T-helper 2 cell treated with Interferon-gamma antibody and Interleukin-4, amounts not matched to agents 100 ng/mL and 5 ng/mL, for 36 hours (primary cell): ENCODE measurements at regions not wholly inside any gene's neighbourhood (a gene's known extent, or its start where the extent isn't known, plus 50 kb on each side); places are given as distances from the start of the nearest gene placed in this dataset.
"Not testable (repeated sequence)": the region's sequence is repeated elsewhere in the genome, so short reads cannot be mapped to it uniquely, and the experiment has no call there.

ENCODE experiments used
- intact Hi-C: fragments of 100-400 bp; cut with micrococcal nuclease; formaldehyde crosslinking; loops from one replicate; pipeline ENCODE4 v1.15.1; 2023

DNA sequence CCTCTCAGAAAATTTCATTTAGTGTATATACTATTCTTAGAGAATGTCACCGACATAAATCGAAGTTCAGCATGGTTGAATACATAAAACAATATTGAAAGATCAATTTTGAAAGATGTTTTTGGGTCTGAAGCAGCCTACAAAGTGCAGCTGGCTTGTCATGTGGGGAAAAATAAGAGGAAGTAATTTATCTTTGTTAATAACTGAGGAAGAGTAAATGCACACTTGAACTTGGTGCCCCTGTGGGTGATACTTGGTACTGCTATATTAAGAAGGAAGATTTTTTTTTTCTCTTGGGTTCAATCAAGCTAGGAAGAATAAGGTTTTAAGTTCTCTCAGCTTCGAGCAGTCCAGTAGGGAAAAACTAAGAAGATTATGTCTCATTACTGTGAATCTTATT lies 661.3 kb downstream of the RPL10L start:
- intact Hi-C loops = no loop called here

DNA sequence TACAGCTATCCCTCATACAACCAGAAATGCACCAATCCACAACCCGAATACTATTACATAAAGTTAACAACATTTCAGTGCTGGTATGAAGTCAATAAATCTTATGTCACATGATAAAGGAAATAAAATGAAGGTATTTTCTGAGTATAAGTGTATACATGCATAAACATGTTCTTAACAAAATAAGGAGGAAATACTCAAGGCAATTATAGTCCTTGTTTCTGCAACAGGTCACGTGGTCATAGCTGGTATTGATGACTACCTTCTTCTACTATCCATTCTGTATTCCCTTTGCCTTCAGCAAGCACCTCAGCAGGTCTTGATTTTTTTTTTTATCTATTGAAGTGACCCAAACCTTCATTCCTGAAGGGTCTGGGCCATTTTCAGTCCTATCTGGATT lies 675.6 kb downstream of the RPL10L start:
- intact Hi-C loops = no loop called here

DNA sequence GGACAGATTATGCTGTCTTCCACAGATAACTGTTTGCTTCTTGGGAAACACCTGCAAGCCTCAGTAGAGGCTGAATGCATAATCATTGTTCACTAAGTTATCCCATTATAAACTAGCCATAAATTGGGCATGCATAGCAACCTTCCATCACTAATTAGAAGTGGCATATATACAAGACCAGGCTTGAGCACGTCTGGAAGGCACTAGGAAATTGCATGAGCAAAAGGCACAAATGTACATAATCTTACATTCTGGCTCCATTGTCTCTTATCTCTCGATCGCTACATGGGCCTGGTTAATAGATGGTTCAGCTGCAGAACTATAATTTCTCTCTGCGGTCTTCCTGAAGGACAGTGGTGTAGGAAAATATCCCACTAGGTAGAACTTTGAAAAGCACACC lies 679.2 kb downstream of the RPL10L start:
- intact Hi-C loops = no loop called here

DNA sequence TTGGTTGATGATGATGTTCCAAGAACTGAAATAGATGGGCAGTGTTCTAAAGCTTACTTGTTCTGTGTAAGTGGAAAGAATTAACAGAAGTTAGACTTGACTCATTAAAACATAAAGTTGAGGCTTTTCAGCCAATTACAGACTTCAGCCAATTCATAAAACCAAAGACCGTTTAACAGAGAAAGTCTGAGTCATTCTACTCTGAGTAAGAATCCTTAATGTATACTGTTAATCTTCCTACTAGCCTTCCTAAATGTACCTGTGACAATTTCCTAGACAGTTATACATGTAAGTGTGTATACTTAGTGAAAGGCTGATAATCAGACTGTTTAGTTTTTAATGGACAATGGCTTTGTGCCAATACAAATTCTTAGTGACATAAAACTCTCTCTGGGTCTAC lies 681.0 kb downstream of the RPL10L start:
- intact Hi-C loops = no loop called here

DNA sequence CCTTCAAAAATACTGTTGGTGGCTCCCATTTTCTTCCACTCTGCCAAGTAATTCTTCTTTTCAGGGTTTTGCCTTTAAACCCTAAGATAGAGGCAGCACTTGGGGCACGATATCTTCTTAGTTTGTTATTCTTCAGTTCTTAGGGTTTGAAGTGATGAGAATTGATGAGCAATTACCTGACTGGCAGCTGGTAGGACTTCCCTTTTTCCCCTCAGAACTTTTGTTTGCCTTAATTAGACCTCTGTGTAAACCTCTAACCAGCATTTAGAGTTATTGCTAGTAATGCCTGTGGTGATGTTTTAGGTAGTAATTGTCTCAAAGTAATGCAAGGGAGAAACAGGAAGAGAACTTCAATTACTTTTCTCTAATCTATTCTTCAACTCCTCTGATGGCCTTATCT lies 683.5 kb downstream of the RPL10L start:
- intact Hi-C loops = no loop called here

DNA sequence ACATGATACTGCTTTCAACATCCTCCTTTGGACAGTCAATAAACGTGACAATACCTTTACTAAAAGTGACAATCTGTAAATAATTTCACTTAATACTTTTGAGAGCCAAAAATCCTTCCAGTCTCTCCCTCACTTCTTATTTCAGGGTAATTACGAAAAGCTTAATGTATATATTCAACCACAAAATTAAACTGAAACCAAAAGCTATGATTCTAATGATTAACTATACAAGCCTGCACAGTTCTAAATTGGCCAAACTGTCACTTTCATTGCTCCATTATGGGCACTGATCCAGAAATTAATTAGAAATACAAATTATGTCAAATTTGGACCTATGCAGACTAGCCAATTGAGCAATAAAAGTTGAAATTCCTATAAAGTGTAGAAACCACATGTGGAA lies 696.5 kb upstream of the MIS18BP1 start:
- intact Hi-C loops = no loop called here

DNA sequence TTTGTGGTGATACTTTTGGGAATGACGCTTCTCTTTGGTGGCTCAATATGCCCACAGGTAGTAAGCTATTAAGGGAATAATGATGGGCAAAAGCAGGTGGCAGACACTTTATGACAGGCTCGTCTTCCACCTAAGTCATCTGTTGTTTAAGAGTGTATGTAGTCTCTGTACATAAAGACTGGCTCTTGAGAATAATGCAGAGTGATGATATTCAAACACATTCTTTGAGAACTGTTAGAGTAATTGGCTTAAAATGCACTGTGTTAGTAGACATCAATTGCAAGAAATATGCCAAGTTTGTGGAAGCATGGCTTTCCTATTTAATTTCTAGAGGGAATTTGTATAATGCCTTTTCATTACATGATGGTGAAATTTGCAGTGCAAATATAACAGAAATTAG lies 694.8 kb upstream of the MIS18BP1 start:
- intact Hi-C loops = no loop called here

DNA sequence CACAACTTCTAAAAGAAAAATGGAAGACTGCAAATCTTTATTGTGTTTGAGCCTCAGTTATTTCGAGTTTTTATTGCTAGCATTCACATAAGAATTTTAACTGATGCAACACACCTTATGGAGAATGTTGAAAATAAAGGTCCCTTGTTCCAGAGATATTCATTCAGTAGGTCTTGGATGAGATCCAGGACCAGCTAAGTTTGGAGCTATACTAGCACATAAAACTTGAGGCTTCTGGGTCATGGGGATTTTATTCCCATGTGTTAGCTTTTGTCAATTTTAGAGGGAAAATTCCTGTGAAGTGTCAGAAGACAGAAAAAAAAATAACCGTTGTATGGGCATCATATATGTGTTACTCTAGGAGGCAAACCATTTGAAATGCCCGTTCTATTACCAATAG lies 693.2 kb upstream of the MIS18BP1 start:
- intact Hi-C loops = no loop called here

DNA sequence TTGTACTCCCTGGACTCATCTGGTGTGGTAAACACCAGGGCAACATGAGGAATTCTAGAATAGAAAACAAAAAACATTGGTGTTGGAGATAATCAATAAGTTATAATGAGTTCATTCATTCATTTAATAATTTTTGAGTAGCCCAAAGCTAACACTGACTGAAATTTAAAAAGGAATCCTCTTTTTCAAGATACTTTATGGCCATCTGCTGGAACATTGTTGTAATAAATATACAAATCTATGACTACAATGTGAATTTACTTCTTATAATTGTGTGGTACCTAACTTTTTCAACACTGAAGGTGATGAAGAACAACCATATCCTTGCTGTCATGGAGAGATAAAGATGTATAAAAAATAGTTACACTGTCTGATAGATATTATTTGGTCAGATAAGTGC lies 687.3 kb upstream of the MIS18BP1 start:
- intact Hi-C loops = no loop called here

DNA sequence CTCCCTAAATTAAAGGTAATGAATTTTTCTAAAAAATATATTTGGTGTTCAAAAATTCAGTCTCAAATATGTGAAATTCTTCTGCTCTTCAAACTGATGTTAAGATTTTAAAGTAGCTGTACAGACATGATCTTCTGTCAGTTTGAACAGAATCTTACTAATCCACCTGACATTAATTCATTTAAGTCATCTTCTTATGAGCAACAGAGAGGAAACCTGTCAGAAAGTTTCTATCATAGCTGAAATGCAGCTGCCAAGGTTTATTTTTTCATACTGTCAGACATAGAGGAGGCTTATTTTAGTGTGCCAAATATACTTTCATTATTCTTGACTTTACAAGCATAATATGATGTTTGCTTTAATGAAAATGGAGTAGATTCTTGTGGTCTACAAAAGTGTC lies 686.6 kb upstream of the MIS18BP1 start:
- intact Hi-C loops = no loop called here

DNA sequence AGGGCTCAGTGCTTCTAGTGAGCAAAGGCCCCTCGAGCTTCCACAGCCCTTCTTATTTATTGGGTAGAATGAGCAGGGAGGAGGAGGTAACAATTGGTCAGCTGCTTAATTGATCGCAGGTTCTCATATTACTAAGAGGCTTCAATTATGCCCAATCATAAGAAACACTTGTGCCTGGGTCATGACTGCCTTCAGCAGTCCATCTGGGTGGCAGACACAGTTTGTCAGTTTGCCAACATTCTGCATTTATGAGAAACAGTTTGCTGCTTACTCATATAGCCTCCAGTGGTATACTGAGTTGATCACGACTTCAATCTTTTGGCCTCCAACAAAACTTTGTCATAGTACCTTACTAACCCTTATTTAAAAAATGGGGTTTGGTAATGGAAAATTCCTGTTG lies 667.0 kb upstream of the MIS18BP1 start:
- intact Hi-C loops = not testable (repeated sequence)

DNA sequence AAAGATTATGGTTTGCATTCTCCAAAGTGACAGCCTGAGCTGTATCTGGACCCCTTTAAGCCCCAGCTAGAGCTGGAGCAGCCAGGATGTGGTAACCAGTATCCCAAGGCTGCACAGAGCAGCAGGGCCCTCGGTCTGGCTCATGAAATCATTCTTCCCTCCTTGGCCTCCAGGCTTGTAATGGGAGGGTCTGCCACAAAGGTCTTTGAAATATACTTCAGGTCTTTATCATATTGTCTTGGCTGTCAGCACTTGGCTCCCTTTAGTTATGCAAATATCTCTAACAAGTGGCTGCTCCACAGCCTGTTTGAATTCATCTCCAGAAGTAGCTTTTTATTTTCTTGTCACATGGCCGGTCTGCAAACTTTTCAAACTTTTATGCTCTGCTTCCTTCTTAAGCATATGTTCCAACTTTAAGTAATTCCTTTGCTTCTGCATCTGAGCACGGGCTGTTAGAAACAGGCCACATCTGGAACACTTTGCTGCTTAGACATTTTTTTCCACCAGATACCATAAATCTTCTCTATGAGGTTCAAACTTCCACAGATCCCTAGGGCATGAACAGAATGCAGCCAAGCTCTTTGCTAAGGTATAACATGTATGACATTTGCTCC lies 663.4 kb upstream of the MIS18BP1 start:
- intact Hi-C loops = no loop called here

DNA sequence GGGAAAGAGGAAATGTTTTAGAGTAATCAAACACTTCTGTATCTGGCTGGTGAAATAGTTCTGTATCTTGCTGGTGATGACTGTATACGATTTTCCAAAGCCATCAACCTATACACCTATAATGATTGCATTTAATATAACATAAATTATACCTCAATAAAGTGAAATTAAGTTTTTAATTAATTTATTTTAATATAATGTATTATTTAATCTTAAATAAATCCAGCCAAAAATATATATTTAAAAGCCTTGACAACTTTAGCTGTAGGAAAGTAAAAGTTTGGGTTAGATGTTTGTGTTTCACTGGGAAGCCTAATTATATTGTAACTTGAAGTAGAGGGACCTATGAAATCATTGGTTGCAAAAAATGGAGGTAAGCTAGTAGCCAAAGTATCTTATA lies 654.8 kb upstream of the MIS18BP1 start:
- intact Hi-C loops = no loop called here

DNA sequence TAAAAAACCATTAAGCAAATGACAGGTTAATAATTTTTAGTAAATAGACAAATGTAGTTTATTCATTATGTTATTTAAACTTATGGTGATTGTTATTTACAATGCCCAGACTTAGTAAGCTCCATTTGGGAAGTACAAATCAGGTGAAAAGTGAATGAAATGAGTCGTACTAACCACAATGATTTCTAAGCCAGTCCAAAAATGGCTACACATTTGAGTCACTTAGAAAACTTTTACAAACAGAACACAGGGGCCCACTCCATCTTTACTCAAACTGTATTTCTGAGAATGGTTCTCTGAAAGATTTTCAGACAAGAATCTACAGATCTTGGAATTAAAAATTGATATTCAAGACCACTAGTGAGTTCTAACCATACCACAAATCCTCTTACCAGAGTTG lies 653.3 kb upstream of the MIS18BP1 start:
- intact Hi-C loops = no loop called here

DNA sequence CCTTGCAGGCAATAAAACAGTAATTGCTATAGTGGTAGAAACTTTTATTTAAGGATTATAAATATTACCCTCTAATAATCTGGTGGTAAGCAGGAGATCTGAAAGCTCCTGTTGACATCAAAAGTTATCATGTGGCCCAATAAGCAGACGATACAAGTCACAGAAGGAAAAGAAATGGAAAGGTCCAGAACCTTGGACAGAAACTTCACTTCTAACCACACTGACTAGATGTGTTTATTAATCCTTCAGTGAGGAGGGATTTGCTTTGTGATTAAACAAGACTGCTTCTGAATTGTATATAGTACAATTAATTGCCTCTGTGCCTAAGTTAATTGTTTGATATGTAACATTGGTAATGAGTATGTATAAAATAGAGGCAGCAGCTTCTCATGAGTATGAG lies 652.7 kb upstream of the MIS18BP1 start:
- intact Hi-C loops = no loop called here

DNA sequence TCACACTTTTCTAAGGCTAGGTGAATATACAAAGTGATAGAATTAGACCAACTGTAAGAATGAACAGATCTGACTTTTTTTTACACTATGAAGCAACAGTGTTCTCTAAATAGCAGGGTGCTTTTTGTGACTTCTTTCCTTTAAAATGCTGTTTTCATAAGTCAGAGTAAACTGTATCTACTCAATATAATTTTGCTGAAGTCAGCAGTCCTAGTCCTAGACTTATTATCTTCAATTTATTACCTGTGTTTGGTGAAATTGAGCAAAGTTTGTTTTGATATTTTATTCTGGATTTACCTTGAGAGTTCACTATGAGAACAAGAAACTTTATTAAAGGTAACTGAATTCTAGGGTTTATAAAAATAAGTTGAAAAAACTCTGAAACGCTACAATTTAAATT lies 651.3 kb upstream of the MIS18BP1 start:
- intact Hi-C loops = no loop called here

DNA sequence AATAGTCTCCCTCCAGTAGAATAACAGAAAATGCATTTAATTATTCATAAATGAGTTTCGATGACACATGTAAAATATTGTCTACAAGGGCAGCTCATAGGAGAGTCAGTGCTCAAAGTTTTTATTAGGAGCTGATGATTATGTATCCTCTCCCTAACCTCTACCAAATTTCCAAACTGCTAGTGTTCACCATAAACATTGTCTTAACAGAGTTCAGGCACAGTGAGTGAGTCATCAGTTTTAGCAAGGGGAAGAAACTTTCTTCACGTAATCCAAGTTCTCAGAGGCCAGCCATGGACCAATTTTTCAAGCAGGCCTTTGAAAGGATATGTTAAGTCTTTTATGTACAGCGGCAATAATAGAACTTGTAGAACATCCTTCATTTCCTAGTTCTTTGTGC lies 649.2 kb upstream of the MIS18BP1 start:
- intact Hi-C loops = no loop called here

DNA sequence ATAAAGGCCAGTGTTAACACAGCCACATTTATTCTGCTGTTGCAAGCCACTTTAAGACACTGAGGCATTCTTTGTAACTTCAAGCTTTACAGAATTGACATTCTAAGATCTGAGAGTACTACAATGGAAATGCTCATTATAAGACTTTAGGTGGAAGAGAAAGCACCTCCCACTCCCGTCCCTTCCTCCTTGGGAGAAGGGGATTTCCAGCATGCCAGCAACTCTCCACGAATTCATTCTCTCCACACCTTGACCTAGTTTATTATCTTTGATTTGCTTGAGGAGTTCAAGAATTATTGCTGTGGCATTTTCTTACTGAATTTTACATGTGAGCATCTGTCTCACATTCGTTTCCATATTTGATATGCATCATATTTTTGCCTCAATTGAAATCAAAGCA lies 644.4 kb upstream of the MIS18BP1 start:
- intact Hi-C loops = no loop called here

DNA sequence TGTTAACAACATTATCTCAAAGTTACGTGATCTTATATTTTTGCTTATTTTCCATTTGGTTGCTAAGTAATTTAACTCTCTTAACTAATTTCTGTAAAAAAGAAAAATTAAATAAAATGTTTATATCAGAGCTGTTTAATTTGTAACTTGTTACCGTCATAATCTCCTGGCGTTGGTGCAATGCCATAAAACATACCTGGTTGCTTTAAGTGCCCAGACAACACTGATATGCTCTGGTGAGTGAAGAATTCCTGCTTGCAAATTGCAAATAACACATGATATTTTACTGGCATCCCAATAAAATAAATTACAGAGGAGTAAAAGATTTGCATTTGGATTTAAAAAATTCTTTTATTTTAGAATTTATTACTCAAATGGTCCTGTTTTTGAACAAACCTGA lies 640.1 kb upstream of the MIS18BP1 start:
- intact Hi-C loops = no loop called here

DNA sequence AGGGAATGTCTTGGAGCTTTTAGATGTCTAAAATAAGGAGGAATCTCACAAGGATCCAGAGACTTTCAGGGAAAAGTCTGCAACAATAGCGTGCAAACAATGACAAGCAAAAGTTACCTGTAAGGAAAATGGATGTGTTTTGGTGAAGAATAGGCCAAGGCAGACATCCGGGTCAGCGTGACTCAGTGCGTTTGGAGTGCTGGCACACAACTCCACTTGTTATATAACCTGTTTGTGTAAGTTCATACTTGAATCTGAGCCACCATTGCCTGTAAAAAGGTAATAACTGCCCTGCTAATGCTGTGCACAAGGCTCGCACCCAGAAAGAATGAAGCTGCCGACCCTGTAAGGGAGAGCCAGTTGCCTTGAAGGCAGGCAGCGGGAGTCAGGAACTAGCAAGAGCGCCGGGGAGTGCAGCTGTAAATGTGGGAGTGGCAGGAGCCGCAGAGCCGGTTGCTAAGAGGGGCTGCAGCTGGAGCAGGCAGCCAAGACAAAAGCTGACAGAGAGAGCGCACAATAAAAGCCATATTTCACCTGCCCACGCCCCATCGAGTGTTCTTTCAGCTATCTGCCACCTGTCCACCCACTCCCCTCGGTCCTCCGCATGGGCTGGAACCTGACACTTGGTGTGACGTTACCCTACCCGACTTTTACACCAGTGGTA lies 638.5 kb upstream of the MIS18BP1 start:
- intact Hi-C loops = no loop called here

DNA sequence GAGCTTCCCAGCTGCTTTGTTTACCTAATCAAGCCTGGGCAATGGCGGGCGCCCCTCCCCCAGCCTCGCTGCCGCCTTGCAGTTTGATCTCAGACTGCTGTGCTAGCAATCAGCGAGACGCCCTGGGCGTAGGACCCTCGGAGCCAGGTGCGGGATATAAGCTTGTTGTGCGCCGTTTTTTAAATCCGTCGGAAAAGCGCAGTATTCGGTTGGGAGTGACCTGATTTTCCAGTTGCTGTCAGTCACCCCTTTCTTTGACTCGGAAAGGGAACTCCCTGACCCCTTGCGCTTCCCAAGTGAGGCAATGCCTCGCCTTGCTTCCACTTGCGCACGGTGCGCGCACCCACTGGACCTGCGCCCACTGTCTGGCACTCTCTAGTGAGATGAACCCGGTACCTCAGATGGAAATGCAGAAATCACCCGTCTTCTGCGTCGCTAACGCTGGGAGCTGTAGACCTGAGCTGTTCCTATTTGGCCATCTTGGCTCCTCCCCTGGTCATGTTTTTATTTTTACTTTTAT lies 635.8 kb upstream of the MIS18BP1 start:
- intact Hi-C loops = not testable (repeated sequence)

DNA sequence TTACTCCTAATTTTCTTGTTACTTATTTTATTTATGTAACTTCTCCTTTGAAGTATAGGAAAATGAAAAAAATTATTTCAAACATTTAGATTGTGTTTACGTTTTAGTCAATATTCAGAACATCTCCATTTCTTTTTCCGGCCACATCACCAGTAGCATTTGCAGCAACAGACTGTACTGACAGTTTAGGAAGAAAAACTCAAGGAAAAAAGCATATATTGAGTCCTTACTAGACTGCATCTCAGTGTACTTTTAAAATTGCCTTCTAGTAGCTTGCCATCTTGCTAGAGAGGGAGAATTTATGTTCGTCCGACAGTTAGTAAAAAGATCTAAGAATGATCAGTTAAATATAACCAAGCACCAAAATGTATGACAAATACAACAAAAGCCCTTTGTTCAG lies 625.0 kb upstream of the MIS18BP1 start:
- intact Hi-C loops = no loop called here

DNA sequence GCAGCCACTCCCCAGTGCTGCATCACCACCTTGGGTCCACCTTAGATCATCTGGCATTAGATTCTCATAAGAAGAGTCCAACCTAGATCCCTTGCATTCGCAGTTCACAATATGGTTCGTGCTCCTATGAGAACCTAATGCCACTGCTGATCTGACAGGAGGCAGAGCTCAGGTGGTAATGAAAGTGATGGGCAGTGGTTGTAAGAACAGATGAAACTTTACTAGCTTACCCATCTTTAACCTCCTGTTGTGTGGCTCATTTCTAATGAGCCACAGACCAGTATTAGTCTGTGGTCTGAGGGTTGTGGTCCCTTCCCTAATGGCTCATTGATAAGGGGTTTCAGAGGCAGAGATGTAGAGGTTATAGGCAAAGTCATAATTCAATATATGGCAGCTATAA lies 615.9 kb upstream of the MIS18BP1 start:
- intact Hi-C loops = no loop called here
